B cell (primary cell): ENCODE measurements at regions not wholly inside any gene's neighbourhood (a gene's known extent, or its start where the extent isn't known, plus 50 kb on each side); places are given as distances from the start of the nearest gene placed in this dataset.

Experiments used
- EZH2 ChIP-seq: IDR thresholded peaks from 2 replicates; pipeline ENCODE4 v1.6.1; 2012; ENCODE audit warnings: borderline replicate concordance, low read depth, mild to moderate bottlenecking, moderate library complexity, low read length; ENCODE audit not compliant: insufficient read depth, poor library complexity, severe bottlenecking
- TF ChIP-seq, protein P1 (sequence below): fragments of 200-600 bp; IDR thresholded peaks from one replicate; pipeline ENCODE4 v1.8.0; 2022; ENCODE audit warnings: antibody characterized with exemption, mild to moderate bottlenecking

DNA sequence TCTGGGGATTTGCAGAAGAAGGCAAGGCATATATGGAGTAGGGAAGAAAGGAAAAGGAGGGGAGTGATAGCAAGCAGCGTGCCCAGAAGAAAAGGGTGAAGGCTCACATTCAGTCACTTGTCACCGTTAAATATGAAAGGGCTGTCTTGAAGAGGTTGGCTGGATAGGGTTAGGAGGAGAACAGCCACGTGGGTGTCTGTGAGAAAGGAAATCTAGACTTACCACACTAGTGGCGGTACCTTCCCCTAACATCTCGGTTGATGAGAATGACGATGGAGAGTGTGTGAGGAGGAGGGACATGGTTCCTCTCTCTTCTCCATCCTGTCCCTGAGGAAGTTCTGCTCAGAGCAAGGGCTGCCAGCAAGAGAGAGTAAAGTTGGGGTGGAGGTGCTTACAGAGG is 74.3 kb upstream of the CCN6 start:
- TF ChIP-seq EZH2 = no peak
- TF ChIP-seq, protein P1, sequence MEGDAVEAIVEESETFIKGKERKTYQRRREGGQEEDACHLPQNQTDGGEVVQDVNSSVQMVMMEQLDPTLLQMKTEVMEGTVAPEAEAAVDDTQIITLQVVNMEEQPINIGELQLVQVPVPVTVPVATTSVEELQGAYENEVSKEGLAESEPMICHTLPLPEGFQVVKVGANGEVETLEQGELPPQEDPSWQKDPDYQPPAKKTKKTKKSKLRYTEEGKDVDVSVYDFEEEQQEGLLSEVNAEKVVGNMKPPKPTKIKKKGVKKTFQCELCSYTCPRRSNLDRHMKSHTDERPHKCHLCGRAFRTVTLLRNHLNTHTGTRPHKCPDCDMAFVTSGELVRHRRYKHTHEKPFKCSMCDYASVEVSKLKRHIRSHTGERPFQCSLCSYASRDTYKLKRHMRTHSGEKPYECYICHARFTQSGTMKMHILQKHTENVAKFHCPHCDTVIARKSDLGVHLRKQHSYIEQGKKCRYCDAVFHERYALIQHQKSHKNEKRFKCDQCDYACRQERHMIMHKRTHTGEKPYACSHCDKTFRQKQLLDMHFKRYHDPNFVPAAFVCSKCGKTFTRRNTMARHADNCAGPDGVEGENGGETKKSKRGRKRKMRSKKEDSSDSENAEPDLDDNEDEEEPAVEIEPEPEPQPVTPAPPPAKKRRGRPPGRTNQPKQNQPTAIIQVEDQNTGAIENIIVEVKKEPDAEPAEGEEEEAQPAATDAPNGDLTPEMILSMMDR = no peak
